GM12892 (cell line): ENCODE measurements at regions not wholly inside any gene's neighbourhood (a gene's known extent, or its start where the extent isn't known, plus 50 kb on each side); places are given as distances from the start of the nearest gene placed in this dataset.

Experiments
- POLR2A ChIP-seq: IDR thresholded peaks from 2 replicates; pipeline ENCODE4 v1.6.1; 2011; ENCODE audit warnings: low read depth, low read length, control low read depth
- POLR2AphosphoS5 ChIP-seq: IDR thresholded peaks from 2 replicates; pipeline ENCODE4 v1.6.1; 2011; ENCODE audit warnings: low read depth, low read length, control low read depth

- TF ChIP-seq POLR2A (no peak), POLR2AphosphoS5 (no peak)
Observed at GRCh38 chr2:220687231-220687843, 884.8 kb downstream of the EPHA4 start.
